ENCODE measurements at regions not wholly inside any gene's neighbourhood (a gene's known extent, or its start where the extent isn't known, plus 50 kb on each side); places are given as distances from the start of the nearest gene placed in this dataset.
"Not testable (repeated sequence)": the region's sequence is repeated elsewhere in the genome, so short reads cannot be mapped to it uniquely, and the experiment has no call there.

DNA sequence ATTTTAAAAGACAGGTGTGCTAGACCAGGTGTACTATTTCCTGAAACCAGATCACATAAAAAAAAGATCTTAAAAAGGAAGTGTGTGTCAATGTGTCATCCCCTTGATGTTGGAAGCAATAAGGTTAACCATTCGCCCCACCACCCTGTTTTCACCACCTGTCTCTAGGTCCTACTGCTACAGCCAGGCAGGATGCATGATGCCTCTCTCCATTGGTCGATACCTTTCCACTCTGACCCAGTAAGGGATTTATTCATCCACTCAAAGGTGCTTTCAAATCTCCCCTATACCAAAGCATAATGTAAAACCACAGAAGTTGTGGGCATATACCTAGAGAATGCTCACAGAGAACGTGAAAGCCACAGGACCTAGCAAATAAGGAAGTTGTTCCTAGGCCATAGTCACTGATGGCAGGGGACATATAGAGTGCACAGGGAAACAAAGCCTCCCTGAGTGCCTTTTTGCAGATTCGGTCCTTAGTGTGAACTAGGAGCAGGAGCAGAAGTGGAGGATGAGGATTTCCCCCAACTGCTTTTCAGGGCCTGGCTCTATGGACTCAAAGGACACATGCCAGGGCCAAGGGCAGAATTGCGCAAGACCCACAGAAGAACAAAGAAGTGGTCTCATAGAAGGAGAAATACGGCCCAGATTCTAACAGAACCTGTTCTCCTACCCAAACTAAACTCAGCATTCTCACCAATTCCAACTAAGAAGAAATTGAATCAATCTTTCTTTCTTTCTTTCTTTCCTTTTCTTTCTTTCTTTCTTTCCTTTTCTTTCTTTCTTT, 631.5 kb upstream of the NRP1 start:
- no peak overlapping the region for H3K4me3 ChIP-seq (ENCODE audit: low read depth, poor library complexity, severe bottlenecking)
- no peak for DNase-seq (ENCODE audit: low spot score in 2 of 2)
- 79 to 86% methylated on average over 6 of the region's 6 CpGs for WGBS, 2 donors
- no peak for TF ChIP-seq POLR2A (IDR thresholded peaks at IDR 0.05)
- TF ChIP-seq, protein P1, sequence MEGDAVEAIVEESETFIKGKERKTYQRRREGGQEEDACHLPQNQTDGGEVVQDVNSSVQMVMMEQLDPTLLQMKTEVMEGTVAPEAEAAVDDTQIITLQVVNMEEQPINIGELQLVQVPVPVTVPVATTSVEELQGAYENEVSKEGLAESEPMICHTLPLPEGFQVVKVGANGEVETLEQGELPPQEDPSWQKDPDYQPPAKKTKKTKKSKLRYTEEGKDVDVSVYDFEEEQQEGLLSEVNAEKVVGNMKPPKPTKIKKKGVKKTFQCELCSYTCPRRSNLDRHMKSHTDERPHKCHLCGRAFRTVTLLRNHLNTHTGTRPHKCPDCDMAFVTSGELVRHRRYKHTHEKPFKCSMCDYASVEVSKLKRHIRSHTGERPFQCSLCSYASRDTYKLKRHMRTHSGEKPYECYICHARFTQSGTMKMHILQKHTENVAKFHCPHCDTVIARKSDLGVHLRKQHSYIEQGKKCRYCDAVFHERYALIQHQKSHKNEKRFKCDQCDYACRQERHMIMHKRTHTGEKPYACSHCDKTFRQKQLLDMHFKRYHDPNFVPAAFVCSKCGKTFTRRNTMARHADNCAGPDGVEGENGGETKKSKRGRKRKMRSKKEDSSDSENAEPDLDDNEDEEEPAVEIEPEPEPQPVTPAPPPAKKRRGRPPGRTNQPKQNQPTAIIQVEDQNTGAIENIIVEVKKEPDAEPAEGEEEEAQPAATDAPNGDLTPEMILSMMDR (IDR thresholded peaks at IDR 0.05), result no peak
- intact Hi-C loops (cut with DNase I; ENCODE audit: low total_unique reads), result no loop called here

- WGBS, 2 donors, result 68 to 71% methylated on average over 4 of the region's 4 CpGs
- no peak for DNase-seq (ENCODE audit: low spot score in 2 of 2)
- intact Hi-C loops (cut with DNase I; ENCODE audit: low total_unique reads), result no loop called here
- no peak overlapping the region for H3K4me3 ChIP-seq (ENCODE audit: low read depth, poor library complexity, severe bottlenecking)
- no peak for TF ChIP-seq POLR2A (IDR thresholded peaks at IDR 0.05)
- TF ChIP-seq, protein P1 (IDR thresholded peaks at IDR 0.05), result no peak
Observed at GRCh38 chr10:33963729-33964128, 629.3 kb upstream of the NRP1 start.

GRCh38 chr10:33956322-33956721, 621.9 kb upstream of the NRP1 start:
- WGBS, 2 donors, result 91 to 95% methylated on average over 4 of the region's 4 CpGs
- DNase-seq (ENCODE audit: low spot score in 2 of 2); H3K4me3 ChIP-seq (ENCODE audit: low read depth, poor library complexity, severe bottlenecking); intact Hi-C loops (cut with DNase I; ENCODE audit: low total_unique reads): not testable (repeated sequence)

GRCh38 chr10:33955676-33956075, 621.2 kb upstream of the NRP1 start:
- H3K4me3 ChIP-seq (ENCODE audit: low read depth, poor library complexity, severe bottlenecking), result no peak overlapping the region
- TF ChIP-seq, protein P1 (IDR thresholded peaks at IDR 0.05), result no peak
- TF ChIP-seq POLR2A (IDR thresholded peaks at IDR 0.05), result no peak
- intact Hi-C loops (cut with DNase I; ENCODE audit: low total_unique reads), result no loop called here
- DNase-seq (ENCODE audit: low spot score in 2 of 2), result no peak
- 80 to 95% methylated on average over 1 of the region's 1 CpG for WGBS, 2 donors

DNA sequence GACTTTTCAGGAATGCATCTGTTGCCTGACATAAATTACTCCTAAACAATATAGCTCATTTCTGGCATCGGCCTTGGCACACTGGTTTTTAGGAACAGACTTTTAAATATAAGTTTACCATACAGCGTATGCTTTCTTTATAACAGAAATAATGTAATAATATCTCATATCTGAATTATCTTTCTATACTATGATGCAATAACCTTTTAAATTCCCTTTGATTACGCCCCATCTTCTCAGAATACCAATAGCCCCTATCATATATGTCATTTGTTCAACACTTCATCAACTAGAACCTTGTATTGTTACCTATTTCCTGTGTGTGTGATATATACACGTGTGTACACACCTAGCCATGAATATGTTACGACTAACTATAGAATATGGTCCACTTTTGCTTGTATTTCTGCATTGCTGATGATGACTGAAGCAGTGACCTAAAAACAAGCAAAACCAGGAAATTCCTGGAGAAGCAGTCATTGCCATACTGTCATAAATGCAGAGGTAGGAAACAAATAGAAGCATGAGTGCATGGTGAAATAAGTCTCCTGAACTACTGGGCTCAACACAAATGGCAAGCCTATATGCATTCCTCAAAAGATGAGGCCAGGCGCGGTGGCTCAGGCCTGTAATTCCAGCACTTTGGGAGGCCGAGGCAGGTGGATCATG, 618.4 kb upstream of the NRP1 start:
- 89 to 90% methylated on average over 8 of the region's 8 CpGs for WGBS, 2 donors
- TF ChIP-seq, protein P1 (IDR thresholded peaks at IDR 0.05), result no peak
- no peak for TF ChIP-seq POLR2A (IDR thresholded peaks at IDR 0.05)
- intact Hi-C loops (cut with DNase I; ENCODE audit: low total_unique reads), result no loop called here
- DNase-seq (ENCODE audit: low spot score in 2 of 2), result no peak
- H3K4me3 ChIP-seq (ENCODE audit: low read depth, poor library complexity, severe bottlenecking), result no peak overlapping the region

GRCh38 chr10:33950206-33950605, 615.7 kb upstream of the NRP1 start:
- 91 to 92% methylated on average over 1 of the region's 1 CpG for WGBS, 2 donors
- intact Hi-C loops (cut with DNase I; ENCODE audit: low total_unique reads), result no loop called here
- H3K4me3 ChIP-seq (ENCODE audit: low read depth, poor library complexity, severe bottlenecking), result no peak overlapping the region
- DNase-seq (ENCODE audit: low spot score in 2 of 2), result no peak
- TF ChIP-seq, protein P1 (IDR thresholded peaks at IDR 0.05), result no peak
- TF ChIP-seq POLR2A (IDR thresholded peaks at IDR 0.05), result no peak
